Parathyroid adenoma (tissue), 2 donors: ENCODE measurements at regions not wholly inside any gene's neighbourhood (a gene's known extent, or its start where the extent isn't known, plus 50 kb on each side); places are given as distances from the start of the nearest gene placed in this dataset.

Experiments
- H2AFZ ChIP-seq: fragments of 300-600 bp; sonication (generic); one replicate; pipeline ENCODE4 v1.7.0; 2017; ENCODE audit warnings: antibody characterized with exemption, mild to moderate bottlenecking
- H3K27ac ChIP-seq: fragments of 300-600 bp; sonication (generic); one replicate; pipeline ENCODE4 v1.7.0; 2017
- H3K27me3 ChIP-seq: fragments of 300-600 bp; sonication (generic); one replicate; pipeline ENCODE4 v1.7.0; 2017; ENCODE audit warnings: low read length; ENCODE audit not compliant: control insufficient read depth, insufficient read depth
- H3K36me3 ChIP-seq: fragments of 300-600 bp; sonication (generic); one replicate; pipeline ENCODE4 v1.7.0; 2017; ENCODE audit warnings: low read length; ENCODE audit not compliant: control insufficient read depth, insufficient read depth
- H3K4me1 ChIP-seq: fragments of 300-600 bp; sonication (generic); one replicate; pipeline ENCODE4 v1.7.0; 2017; ENCODE audit warnings: control low read depth
- H3K4me2 ChIP-seq: fragments of 300-600 bp; sonication (generic); one replicate; pipeline ENCODE4 v1.7.0; 2017; ENCODE audit warnings: low read length
- H3K4me3 ChIP-seq: fragments of 300-600 bp; sonication (generic); one replicate; pipeline ENCODE4 v1.7.0; 2017; ENCODE audit warnings: low read depth, low read length
- H3K79me2 ChIP-seq: fragments of 300-600 bp; sonication (generic); one replicate; pipeline ENCODE4 v1.7.0; 2017; ENCODE audit warnings: control low read depth
- H3K9ac ChIP-seq: fragments of 300-600 bp; sonication (generic); one replicate; pipeline ENCODE4 v1.7.0; 2017; ENCODE audit warnings: mild to moderate bottlenecking
- H3K9me3 ChIP-seq: fragments of 300-600 bp; sonication (generic); one replicate; pipeline ENCODE4 v1.7.0; 2017; ENCODE audit warnings: low read length; ENCODE audit not compliant: control insufficient read depth
- TF ChIP-seq, protein P1 (sequence below): fragments of 300-600 bp; sonication (generic); IDR thresholded peaks from one replicate; pipeline ENCODE4 v1.7.0; 2017; ENCODE audit warnings: antibody characterized with exemption, mild to moderate bottlenecking
- donor health status: primary hyperparathyroidism.

GRCh38 chr12:30000401-30000800, 216.7 kb upstream of the TMTC1 start:
- H2AFZ ChIP-seq = no peak overlapping the region
- no peak overlapping the region for H3K4me2 ChIP-seq
- H3K9me3 ChIP-seq = no peaks in the 10 kb centered on the region
- H3K27me3 ChIP-seq = no peaks in the 10 kb centered on the region
- peaks cover 6% of the 10 kb centered on the region for H3K4me1 ChIP-seq
- no peaks in the 10 kb centered on the region for H3K79me2 ChIP-seq
- H3K27ac ChIP-seq = no peak overlapping the region
- H3K4me3 ChIP-seq = no peak overlapping the region
- no peaks in the 10 kb centered on the region for H3K36me3 ChIP-seq
- no peak overlapping the region for H3K9ac ChIP-seq
- TF ChIP-seq, protein P1, sequence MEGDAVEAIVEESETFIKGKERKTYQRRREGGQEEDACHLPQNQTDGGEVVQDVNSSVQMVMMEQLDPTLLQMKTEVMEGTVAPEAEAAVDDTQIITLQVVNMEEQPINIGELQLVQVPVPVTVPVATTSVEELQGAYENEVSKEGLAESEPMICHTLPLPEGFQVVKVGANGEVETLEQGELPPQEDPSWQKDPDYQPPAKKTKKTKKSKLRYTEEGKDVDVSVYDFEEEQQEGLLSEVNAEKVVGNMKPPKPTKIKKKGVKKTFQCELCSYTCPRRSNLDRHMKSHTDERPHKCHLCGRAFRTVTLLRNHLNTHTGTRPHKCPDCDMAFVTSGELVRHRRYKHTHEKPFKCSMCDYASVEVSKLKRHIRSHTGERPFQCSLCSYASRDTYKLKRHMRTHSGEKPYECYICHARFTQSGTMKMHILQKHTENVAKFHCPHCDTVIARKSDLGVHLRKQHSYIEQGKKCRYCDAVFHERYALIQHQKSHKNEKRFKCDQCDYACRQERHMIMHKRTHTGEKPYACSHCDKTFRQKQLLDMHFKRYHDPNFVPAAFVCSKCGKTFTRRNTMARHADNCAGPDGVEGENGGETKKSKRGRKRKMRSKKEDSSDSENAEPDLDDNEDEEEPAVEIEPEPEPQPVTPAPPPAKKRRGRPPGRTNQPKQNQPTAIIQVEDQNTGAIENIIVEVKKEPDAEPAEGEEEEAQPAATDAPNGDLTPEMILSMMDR = no peak

GRCh38 chr12:29996993-29997392, 213.3 kb upstream of the TMTC1 start:
- Histone ChIP-seq H3K27ac (no peak overlapping the region), H3K4me3 (no peak overlapping the region), H3K79me2 (no peaks in the 10 kb centered on the region), H3K4me2 (no peak overlapping the region), H3K9ac (no peak overlapping the region), H3K4me1 (peaks cover 6% of the 10 kb centered on the region), H2AFZ (no peak overlapping the region), H3K9me3 (no peaks in the 10 kb centered on the region), H3K27me3 (no peaks in the 10 kb centered on the region), H3K36me3 (no peaks in the 10 kb centered on the region)
- TF ChIP-seq, protein P1 = no peak

DNA sequence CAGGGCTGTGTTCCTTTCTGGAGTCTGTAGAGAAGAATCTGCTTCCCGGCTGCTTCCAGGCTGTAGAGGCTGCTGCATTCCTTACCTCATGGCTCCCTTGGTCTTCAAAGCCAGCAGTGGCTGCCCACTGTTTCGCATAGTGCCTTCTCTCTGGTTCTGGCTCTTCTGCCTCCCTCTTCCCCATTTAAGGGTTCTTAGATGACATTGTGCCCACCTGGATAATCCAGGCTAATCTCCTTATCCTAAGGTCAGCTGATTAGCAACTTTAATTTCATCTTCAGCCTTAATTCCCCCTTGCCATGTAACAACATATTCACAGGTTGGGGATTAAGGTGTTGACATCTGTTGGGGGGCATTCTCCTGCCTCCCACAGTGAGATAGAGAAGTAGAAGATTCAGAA, 208.6 kb upstream of the TMTC1 start:
- no peaks in the 10 kb centered on the region for H3K79me2 ChIP-seq
- TF ChIP-seq, protein P1 = no peak
- no peak overlapping the region for H3K4me3 ChIP-seq
- H2AFZ ChIP-seq = no peak overlapping the region
- H3K9me3 ChIP-seq = no peaks in the 10 kb centered on the region
- no peak overlapping the region for H3K27ac ChIP-seq
- no peak overlapping the region for H3K4me2 ChIP-seq
- H3K9ac ChIP-seq = no peak overlapping the region
- H3K27me3 ChIP-seq = no peaks in the 10 kb centered on the region
- H3K4me1 ChIP-seq = no peaks in the 10 kb centered on the region
- H3K36me3 ChIP-seq = no peaks in the 10 kb centered on the region

GRCh38 chr12:29991924-29992323, 208.2 kb upstream of the TMTC1 start:
- Histone ChIP-seq H3K4me2 (no peak overlapping the region), H3K9me3 (no peaks in the 10 kb centered on the region), H2AFZ (no peak overlapping the region), H3K79me2 (no peaks in the 10 kb centered on the region), H3K4me3 (no peak overlapping the region), H3K27ac (no peak overlapping the region), H3K36me3 (no peaks in the 10 kb centered on the region), H3K9ac (no peak overlapping the region), H3K4me1 (no peaks in the 10 kb centered on the region), H3K27me3 (no peaks in the 10 kb centered on the region)
- TF ChIP-seq, protein P1 = no peak

DNA sequence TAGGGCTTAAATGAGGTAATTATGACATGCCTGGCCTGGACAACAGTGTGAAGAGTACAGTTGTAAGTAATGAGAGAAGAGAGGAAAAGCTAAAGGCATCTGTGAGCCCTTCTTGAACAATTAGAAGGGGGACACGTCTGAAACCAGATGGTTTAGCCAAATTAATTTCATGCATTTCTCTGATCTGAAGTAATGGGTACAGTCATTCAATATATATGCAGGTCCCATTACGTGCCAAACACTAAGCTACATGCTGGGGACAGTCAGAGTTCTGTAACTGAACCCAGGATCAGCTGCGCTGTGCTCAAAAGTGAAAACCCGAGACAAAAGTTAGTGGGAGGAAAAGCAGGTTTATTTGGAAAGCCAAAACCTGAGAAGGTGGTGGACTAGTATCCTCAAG, 207.2 kb upstream of the TMTC1 start:
- Histone ChIP-seq H3K79me2 (no peaks in the 10 kb centered on the region), H3K27me3 (no peaks in the 10 kb centered on the region), H3K9me3 (no peaks in the 10 kb centered on the region), H3K9ac (no peak overlapping the region), H2AFZ (no peak overlapping the region), H3K36me3 (no peaks in the 10 kb centered on the region), H3K4me3 (no peak overlapping the region), H3K4me1 (no peaks in the 10 kb centered on the region), H3K4me2 (no peak overlapping the region), H3K27ac (no peak overlapping the region)
- TF ChIP-seq, protein P1 = no peak
